GM19467 (cell line): ENCODE measurements at regions not wholly inside any gene's neighbourhood (a gene's known extent, or its start where the extent isn't known, plus 50 kb on each side); places are given as distances from the start of the nearest gene placed in this dataset.

Experiments used
- ATAC-seq: cut with Tn5 transposase; IDR thresholded peaks from one replicate; pipeline ENCODE4 v1.9.1; 2021; ENCODE audit warnings: mild to moderate bottlenecking, moderate library complexity; ENCODE audit not compliant: unreplicated experiment

DNA sequence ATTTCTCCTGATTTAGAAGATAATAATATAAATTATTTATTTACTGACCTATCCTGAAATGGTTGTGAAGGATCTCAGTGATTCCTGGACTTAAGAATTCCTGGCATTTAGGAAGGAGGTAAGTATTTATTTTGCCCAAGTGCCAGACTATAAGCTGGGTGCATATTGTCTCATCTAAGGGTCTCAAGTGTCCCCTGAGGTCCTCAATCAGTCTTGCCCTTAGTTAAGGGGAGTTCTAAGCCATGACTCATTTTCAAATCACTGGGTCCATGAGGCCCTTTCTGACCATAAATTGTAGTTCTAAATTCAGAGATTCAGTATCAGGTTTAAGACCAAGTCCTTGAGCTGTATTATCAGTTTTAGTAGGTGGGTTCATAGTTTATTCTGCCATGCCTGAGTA is 251.6 kb upstream of the MEOX2 start:
- no peak for ATAC-seq

DNA sequence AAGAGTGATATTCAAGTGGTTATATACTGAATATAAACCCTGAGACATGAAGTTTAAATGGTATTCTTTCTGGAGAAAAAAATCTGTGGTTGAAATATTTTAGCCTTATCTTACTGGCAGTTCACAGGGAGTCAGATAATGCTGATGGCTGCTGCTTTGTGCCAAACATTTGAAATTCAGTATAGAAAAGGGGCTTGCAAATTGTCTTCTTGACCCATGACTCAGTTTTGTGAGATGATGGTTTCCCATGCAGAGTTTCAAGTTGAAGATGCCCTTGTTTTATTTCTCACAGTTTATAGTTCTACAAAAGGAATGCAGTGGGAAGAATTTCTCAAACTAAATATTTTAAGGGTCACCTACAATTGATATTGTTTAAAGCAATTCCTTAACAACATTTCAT is 251.1 kb upstream of the MEOX2 start:
- no peak for ATAC-seq

DNA sequence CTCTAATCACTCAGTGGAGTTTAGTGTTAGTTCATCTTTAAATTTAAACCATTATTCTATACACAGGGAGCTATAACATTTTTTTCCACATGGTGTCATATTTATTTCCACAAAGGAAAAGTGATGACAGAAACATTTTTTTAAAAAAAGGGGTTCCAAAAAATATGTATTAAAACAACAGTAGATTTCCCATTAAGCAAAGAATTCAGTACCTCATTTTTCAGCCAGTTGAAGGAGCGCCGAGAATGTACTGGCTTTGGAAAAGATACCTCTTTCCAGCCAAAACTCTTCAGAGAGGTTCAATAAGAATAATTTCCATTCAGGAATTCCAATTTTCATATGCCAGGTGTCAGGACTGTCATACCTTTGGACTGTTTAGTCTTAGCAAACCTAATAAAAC is 250.5 kb upstream of the MEOX2 start:
- ATAC-seq, result no peak

DNA sequence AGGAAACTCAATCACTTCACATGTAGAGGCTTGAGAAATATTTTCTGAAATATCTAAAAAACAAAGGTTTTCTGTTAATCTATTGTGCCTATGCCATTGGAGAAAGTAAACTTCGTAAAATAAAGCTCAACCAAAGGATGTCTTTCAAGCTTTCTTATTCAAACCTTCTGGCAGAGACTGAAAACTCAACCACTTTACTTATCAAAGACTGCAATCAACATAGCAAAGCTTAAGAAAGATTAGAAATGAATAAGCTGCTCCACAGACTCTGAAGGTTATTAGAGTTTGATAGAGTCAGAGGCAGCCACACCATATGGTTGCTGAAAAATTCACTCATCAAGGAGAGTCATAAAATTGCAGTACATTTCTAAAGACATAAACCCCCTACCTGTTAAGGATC is 245.8 kb upstream of the MEOX2 start:
- no peak for ATAC-seq

DNA sequence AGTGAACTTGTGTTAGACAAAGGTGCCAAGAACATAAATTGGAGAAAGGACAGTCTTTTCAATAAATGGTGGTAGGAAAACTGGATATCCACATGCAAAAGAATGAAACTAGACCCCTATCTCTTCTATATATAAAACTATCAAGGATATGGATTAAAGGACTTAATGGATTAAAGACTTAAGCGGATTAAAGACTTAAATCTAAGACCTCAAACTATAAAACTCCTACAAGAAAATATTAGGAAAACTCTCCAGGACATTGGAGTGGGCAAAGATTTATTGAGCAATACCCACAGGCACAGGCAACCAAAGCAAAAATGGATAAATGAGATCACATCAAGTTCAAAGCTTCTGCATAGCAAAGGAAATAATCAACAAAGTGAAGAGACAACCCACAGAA is 242.9 kb upstream of the MEOX2 start:
- ATAC-seq, result no peak

DNA sequence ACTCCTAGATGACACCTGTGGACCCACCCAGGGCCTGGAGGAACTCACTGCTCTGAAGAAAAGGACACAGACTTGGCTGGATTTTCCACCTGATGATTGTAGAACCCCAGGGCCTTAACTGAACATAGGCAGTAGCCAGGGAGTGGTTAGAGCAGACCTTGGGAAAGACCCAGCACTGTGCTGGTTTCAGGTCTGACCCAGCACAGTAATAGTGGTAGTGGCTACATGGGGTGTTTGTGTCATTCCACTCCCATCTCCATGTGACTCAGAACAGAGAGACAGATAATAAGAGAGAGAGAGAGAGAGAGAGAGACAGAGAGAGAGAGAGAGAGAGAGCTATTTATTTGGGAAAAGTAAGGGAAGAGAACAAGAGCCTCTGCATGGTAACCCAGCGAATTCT is 239.1 kb upstream of the MEOX2 start:
- no peak for ATAC-seq

DNA sequence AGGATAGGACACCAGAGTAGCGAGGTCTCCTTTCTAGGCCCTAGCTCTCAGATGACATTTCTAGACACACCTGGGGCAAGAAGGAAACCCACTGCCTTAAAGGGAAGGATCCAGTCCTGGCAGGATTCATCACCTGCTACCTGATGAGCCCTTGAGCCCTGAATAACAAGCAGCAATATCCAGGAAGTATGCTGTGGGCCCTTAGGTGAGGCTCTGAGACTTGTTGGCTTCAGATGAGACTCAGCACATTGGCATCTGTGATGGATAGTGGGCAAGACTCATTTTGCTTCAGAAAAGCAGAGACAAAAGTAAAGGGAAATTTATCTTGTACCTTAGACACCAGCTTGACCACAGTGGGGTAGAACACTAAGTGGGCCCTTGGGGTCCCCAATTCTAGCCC is 238.4 kb upstream of the MEOX2 start:
- no peak for ATAC-seq

DNA sequence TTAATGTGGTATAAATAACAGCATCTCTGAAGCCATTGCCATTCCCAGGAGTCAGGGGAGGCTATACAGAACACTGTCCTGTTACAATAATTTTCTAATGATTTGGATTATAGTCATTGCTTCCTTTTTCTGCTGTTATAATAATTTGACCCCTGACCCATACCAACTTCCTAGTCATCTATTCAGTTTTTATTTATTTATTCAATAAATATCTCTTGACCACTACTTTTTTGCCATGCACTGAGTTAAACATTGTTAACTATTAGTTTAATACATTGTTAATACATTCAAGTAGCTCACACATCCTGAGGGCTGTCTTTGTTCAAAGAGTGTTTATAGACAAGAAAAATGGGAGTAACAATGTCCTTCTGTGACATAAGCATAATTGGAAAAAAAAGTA is 235.5 kb upstream of the MEOX2 start:
- no peak for ATAC-seq

DNA sequence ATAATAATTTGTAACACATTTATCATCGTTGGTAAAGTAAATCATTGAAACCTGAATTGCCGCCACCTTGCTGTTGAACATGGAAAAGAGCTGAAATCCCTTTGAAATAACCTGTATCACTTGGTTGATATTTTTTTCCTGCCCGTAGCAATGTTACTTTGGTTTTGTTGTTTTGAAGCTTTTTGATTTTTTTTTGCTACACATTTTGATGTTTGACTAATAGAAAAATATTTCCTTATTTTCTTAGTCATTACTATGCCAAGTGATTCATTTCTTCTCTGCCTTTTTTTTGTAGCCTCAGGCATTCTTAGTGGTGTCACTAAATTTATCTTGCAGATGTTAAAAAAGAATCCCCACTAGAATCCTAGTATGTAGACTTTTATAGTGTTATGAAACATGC is 235.1 kb upstream of the MEOX2 start:
- no peak for ATAC-seq

DNA sequence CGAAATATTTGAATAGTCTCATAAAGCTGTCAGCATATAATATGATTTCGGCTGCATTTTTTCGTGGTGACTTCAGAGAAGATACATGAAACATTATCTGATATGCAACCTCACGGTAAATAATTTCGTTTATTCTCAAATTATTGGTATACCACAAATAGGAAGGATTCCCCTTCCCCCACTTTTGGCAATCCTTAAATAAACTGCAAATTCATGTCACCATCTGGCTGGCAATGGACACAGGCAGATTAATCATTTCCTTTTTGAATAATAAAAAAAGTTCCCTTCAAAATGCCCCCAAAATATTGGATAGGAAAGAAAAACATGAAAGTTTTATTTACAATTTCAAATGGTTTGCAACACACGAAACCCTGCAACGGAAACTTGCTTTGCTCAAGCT is 234.5 kb upstream of the MEOX2 start:
- ATAC-seq, result no peak

DNA sequence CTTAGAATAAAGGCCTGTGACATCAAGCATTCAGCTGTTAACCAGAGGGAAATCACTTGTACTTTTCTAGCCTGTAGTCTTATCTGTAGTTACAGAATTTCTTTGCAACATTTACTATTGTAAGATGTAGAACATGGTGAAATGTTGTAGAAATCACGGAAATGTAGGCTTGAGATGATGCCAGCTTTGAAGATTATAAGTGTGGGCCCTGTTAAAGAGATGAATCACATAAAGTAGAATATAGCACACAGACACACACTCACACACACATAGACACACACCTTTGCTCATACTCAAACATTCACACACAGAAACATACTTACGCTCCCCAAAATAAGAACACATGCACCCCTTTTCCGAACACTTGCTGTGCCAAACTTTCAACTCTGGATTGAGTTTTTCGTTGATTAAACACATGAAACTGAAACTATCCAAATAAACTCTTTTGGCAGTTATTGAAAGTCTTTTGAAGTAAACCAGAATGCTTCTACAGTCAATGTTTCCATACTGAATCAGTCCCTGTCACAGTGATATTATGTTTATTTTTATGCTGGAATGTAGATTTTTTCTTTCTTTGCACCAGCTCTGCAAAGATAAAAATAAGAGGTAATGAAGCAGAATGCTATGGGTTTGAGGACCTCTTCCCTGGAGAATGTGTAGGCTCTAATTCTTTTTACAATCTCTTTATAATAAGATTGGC is 230.3 kb upstream of the MEOX2 start:
- no peak for ATAC-seq

DNA sequence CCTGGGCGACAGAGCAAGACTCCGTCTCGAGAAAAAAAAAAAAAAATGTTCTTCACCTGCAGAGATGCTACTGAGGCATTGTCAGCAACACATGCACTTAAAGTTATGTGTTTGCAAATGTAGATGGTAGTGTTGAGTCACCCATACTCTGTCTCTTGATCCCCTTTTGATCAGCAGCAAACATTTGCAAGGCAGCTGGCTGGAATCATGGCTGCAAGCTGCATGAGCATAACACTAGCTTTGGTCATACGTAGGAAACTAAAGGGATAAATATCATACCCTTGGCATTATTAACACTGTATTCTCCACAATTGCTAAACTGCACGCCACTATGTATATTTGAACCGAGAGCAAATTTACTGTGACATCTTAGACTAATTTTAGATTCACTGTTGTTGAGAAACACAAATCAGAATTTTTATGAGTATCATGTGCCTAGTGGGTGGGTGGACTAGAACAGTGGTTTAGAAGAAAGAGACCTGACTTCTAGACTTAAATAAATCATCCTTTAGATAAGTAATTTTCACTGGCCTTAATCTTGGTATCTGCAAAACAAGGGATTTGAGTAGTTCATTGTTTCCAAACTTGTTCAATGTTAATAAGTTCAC is 229.3 kb upstream of the MEOX2 start:
- no peak for ATAC-seq

DNA sequence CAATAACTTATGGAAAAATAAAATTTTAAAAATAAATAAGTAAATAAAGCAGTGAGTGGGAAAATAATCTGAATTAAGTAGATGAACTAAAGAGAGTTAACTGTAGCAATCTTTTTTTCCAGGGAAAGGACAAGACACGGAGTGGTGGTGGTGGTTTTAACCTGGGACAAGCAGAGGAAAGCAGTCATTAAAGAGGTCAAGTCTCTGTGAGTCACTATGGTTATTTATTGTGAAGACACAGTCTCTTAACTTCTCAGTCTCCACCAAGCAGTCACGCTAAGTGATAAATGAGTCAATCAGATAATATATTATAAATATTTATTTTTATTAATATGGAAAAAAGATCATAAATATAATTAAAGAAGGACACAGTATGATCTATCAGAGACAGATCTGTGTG is 228.1 kb upstream of the MEOX2 start:
- no peak for ATAC-seq

DNA sequence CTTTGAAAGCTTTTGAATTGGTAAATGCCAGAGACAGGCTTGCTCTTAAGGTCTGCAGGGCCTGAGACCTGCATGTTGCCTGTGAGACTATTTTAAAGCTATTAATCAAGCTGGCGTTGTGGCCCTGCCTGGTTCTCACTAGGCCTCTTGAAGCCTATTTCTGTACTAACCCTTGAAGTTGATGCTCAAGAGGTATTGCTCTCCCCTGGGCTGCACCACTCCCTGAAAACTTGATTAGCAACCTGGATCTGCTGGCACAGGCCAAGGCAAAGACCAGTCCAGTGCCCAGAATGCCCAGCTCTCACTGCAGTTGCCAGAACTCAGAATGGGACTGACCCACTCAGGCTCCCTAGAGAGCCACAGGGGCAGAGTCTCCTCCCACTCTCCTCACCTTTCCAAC is 220.0 kb upstream of the MEOX2 start:
- ATAC-seq, result no peak

DNA sequence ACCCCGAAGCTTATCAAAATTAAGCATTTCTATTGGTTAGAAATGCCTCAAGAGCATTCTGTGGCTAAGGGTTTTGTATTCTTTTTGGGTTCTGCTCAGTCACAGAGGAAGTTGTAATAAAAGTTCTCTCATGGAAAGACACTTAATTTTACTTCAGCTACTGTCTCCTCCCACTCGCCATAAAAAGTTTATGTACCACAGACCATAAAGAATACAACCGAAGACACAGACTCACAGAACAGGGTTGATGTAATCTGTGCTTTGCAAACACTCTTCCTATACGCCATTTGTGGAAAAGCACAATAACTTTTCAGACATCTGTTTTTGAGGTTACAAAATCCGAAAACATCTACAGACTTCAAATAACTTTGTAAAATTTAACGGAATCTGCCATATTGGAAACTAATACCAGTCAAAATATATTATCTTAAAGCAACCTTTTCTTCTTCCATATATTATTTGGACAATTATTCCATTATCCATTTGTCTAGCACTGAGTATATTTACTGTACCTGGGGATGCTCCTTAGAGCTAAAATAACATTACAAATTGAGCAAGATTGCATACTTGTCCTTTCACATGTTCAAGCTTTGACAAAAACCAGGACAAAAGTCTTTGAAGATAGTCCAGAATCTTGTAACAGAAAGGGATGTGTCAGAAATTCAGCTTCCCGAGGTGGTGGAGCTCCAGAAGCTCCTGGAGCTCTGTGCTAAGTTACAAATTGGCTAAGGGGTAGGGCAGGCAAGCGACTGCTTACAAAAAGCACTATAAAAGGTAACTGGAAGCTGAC is 219.0 kb upstream of the MEOX2 start:
- ATAC-seq, result no peak

DNA sequence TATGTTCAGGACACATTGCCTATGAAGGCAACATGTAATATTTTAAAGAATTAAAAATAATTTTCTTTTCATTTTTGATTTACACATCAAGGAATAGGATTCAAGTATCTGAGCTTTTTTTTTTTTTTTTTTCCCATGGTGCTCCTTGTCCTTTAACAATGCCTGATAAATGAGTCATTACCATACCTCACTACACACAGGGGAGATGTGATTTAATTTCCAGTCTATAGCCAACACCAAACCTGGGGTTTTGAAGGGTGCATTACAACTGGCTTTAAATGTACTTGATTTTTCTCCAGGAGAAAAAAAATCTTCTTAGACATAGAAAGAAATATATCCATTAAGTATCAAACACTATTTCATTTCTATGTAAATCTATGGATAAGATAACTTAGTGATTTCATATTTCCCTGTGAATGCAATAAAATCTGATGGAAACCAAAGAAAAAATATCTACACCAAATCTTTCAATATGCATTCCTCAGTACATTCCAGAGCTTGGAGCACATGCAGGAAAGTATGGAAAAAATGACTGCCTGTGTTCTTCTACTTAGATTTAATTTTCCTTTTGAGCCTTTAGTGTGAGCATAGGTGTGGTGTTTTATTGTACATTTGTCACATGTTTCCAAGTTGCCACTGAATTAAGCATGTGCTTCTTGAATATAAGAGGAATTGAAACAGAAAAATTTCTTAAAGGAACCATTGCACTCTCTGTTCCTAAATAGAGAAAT is 204.8 kb upstream of the MEOX2 start:
- no peak for ATAC-seq

DNA sequence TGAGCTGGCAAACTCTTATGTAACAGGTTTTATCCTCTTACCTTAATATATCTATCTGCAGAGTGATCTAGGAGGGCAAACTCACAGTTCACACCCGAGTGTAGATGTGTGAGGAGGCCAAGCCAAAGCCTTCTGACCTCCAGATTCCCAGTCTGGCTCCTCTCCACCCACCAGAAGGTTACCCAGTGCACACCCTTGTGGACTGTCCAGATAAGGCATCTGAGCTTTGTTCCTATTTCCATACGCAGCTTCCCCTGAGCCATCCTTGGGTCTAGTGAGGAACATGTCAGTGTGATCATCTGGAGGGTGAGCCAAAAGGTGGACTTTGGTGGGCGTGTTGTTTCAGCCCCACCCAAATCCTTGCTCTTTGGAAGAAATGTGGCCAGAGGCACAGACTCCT is 203.0 kb upstream of the MEOX2 start:
- ATAC-seq, result no peak

DNA sequence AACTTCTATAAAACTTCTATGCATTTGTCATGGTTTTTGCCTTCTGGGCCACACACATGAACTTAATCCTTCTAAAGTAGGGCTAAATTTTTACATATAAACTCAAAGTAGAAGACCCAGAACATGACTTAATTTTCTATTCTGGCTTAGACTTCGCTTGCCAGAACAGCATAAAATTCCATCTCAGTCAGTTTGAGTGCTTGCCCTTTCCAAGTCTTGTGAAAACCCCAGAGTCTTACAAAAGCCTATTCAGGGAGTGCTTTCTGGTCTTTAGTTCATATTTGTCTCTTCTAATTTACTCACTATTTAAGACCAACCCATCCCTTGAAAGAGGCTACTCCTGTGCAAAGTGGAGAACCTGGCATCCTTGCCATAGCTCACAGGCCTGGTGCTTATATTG is 201.6 kb upstream of the MEOX2 start:
- ATAC-seq, result no peak

DNA sequence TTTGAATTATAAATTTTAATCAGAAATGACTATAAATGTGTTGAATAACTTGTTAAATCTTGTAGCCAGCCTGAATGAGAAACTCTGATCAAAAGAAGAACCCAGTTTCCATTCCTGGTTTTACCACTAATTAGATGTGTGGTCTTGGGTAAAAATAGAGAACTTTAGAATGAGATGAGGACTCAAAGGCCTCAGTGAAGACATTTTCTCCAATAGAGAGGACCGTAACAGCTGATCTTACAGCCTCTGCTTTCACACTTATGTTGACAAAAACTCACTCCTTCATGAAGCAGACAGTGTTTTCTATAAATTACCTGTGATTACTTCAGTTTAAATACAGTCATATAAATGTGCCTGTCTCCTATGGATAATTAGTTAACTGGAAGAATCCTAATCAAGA is 200.1 kb upstream of the MEOX2 start:
- ATAC-seq, result no peak

DNA sequence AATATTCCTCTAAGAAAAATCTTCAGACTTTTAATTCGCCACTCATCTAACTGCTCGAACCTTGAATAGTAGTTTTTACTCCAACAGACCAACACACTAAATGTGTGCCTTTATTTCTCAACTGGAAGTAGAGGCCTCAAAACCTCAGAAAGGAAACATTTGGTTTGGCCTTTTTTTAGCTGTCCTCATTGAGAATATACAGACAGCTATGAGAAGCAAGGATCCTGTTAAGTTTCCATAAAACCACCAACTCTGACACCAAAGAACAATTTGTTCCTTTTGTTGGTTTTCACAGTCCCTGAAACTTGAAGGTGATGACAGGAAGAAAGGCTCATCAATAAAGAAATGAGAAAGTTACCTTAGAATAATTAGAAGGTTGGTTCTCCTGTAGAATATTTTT is 199.2 kb upstream of the MEOX2 start:
- ATAC-seq, result no peak

DNA sequence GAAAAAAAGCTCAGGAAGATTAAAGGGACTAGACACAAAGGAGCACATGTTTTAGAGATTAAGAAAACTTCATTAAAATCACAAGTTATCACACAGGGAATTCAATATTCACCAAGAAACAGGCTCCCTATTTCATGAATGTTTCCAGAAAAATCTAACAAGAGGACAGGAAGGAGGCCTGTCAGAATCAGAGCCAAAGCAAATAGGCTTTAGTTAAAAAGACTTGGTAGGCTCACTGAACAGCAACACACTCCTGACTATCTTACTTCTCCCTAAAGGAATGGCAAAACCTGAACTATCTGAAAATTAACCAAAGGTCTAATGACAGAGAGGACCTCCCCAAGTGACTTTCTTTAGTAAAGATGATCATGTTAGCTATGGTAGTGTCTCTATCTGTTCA is 188.3 kb upstream of the MEOX2 start:
- ATAC-seq, result no peak

DNA sequence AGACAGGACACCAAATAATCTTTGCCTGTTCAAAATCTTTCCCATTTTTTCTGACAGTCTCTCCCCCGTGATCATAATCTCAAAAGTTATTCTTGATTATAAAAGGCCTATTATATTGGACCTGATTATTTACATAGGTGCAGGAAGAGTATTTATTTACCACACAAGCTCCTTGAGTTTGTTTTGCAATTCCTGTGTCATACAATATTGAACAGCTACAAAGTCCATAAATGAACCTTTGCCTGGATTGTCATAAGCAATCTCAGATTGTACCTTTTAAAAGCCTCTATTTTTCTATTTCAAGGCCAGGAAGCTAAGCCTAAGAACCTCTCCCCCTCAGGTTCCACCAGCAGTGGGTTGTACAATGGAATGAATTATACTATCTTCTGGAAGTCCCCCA is 183.9 kb upstream of the MEOX2 start:
- ATAC-seq, result no peak
